ENCODE measurements at regions not wholly inside any gene's neighbourhood (a gene's known extent, or its start where the extent isn't known, plus 50 kb on each side); places are given as distances from the start of the nearest gene placed in this dataset.

DNA sequence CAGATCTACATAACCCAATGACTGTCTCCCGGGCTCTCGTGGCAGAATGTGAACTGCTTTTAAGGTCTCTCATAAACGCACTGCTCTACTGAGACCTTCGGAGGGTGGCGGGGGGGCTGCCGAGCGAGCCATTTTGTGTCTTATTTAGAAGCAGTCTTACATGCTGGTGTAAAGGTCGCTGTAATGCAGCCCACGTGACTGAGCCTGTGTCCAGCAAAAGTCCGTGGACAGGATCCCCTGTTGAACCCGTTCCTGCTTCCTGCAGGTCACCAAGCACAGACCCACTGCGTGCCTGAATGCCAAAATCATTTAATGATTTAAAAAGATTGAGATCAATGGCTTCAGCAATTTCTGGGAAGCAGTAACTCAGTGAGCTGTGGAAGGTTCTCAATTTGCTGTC, 415.9 kb downstream of the BCOR start:
- no peak for TF ChIP-seq CTCF (IDR thresholded peaks at IDR 0.05)
- TF ChIP-seq POLR2A (IDR thresholded peaks at IDR 0.05): no peak
